ENCODE measurements at regions not wholly inside any gene's neighbourhood (a gene's known extent, or its start where the extent isn't known, plus 50 kb on each side); places are given as distances from the start of the nearest gene placed in this dataset.

GRCh38 chr9:99294850-99295461, 72.9 kb downstream of the SEC61B start:
- Histone ChIP-seq H3K36me3 (no peaks in the 10 kb centered on the region), H3K27ac (no peak overlapping the region), H3K4me3 (no peak overlapping the region), H3K27me3 (no peaks in the 10 kb centered on the region), H3K9me3 (no peaks in the 10 kb centered on the region), H3K4me1 (peaks cover 0 to 7% (median 0%) of the 10 kb centered on the region in 4 donors)
- intact Hi-C loops (cut with DNase I), result no loop called here
- 46 to 56% methylated on average over 8 of the region's 8 CpGs for WGBS, 2 donors
- TF ChIP-seq CTCF (IDR thresholded peaks at IDR 0.05) (no peak), POLR2A (IDR thresholded peaks at IDR 0.05) (no peak), EP300 (IDR thresholded peaks at IDR 0.05) (no peak), POLR2AphosphoS5 (IDR thresholded peaks at IDR 0.05) (no peak)
- DNase-seq, result no peak

- peak; percentile 67 for DNase-seq
- TF ChIP-seq POLR2AphosphoS5 (IDR thresholded peaks at IDR 0.05), result no peak
- no peak for TF ChIP-seq CTCF (IDR thresholded peaks at IDR 0.05)
- no peak for TF ChIP-seq EP300 (IDR thresholded peaks at IDR 0.05)
- TF ChIP-seq POLR2A (IDR thresholded peaks at IDR 0.05), result no peak
- H3K27me3 ChIP-seq, result no peaks in the 10 kb centered on the region
- H3K9me3 ChIP-seq, result no peaks in the 10 kb centered on the region
- intact Hi-C loops (cut with DNase I), result no loop called here
- H3K4me1 ChIP-seq, result peaks cover 0 to 7% (median 0%) of the 10 kb centered on the region in 4 donors
- 63 to 67% methylated on average over 38 of the region's 38 CpGs for WGBS, 2 donors
- H3K36me3 ChIP-seq, result no peaks in the 10 kb centered on the region
- H3K27ac ChIP-seq, result peak overlapping the region in 3 of 4 donors; percentile 22 to 51 (median 23)
- H3K4me3 ChIP-seq, result peak overlapping the region; percentile 5 to 37 (median 35)
Measured at GRCh38 chr9:99296291-99296951, 74.3 kb downstream of the SEC61B start.

- H3K4me3 ChIP-seq, result no peak overlapping the region
- intact Hi-C loops (cut with DNase I), result no loop called here
- no peaks in the 10 kb centered on the region for H3K27me3 ChIP-seq
- no peaks in the 10 kb centered on the region for H3K9me3 ChIP-seq
- H3K4me1 ChIP-seq, result peaks cover 0 to 7% (median 0%) of the 10 kb centered on the region in 4 donors
- DNase-seq, result no peak
- H3K36me3 ChIP-seq, result no peaks in the 10 kb centered on the region
- WGBS, 2 donors, result 59 to 74% methylated on average over 7 of the region's 7 CpGs
- no peak overlapping the region for H3K27ac ChIP-seq
- TF ChIP-seq EP300 (IDR thresholded peaks at IDR 0.05) (no peak), POLR2A (IDR thresholded peaks at IDR 0.05) (no peak), CTCF (IDR thresholded peaks at IDR 0.05) (no peak), POLR2AphosphoS5 (IDR thresholded peaks at IDR 0.05) (no peak)
Measured at GRCh38 chr9:99298614-99299013, 76.5 kb downstream of the SEC61B start.

GRCh38 chr9:99299211-99300102, 77.4 kb downstream of the SEC61B start:
- H3K36me3 ChIP-seq, result no peaks in the 10 kb centered on the region
- H3K27ac ChIP-seq, result no peak overlapping the region
- TF ChIP-seq CTCF (IDR thresholded peaks at IDR 0.05), result peak in 1 of 4 experiments; percentile 12
- no peak for TF ChIP-seq POLR2A (IDR thresholded peaks at IDR 0.05)
- TF ChIP-seq EP300 (IDR thresholded peaks at IDR 0.05), result no peak
- peaks cover 0 to 7% (median 0%) of the 10 kb centered on the region in 4 donors for H3K4me1 ChIP-seq
- no peaks in the 10 kb centered on the region for H3K27me3 ChIP-seq
- WGBS, 2 donors, result 55 to 77% methylated on average over 4 of the region's 4 CpGs
- H3K9me3 ChIP-seq, result no peaks in the 10 kb centered on the region
- DNase-seq, result no peak
- H3K4me3 ChIP-seq, result no peak overlapping the region
- intact Hi-C loops (cut with DNase I), result no loop called here
